HEK293 (cell line): ENCODE measurements at regions not wholly inside any gene's neighbourhood (a gene's known extent, or its start where the extent isn't known, plus 50 kb on each side); places are given as distances from the start of the nearest gene placed in this dataset.

Experiments
- CTCF ChIA-PET: fragments of 350-600 bp; formaldehyde crosslinking; extraction: SDS; loops from one replicate; lab custom pipeline; 2021; ENCODE audit warnings: antibody characterized with exemption; lab: Yijun Ruan, JAX
- POLR2A ChIA-PET: fragments of 300-600 bp; formaldehyde crosslinking; extraction: SDS; loops from one replicate; lab custom pipeline; 2020; ENCODE audit warnings: antibody characterized with exemption, inconsistent platforms; lab: Yijun Ruan, JAX
- H3K27ac ChIP-seq: fragments of 200-500 bp; sonication (Bioruptor generic); 2 replicates; pipeline ENCODE4 v1.5.1; 2014; ENCODE audit warnings: low read depth, low read length, control low read depth, inconsistent platforms; ENCODE audit errors: extremely low read depth
- H3K36me3 ChIP-seq, 2 experiments: fragments of 200-500 bp in 1 of 2; sonication (Bioruptor generic) in 1 of 2; 1 replicate in 1 of 2; 2 replicates in 1 of 2; pipeline ENCODE4 v1.5.1; 2014 to 2017; ENCODE audit warnings: inconsistent platforms in 2 of 2, low read length in 2 of 2; ENCODE audit not compliant: control insufficient read depth in 2 of 2, insufficient read depth in 1 of 2
- H3K4me1 ChIP-seq: fragments of 200-500 bp; sonication (Bioruptor generic); 2 replicates; pipeline ENCODE4 v1.5.1; 2014; ENCODE audit warnings: mild to moderate bottlenecking, low read length, inconsistent platforms; ENCODE audit not compliant: control insufficient read depth, insufficient read depth
- H3K4me3 ChIP-seq: 2 replicates; pipeline ENCODE4 v1.5.1; 2011; ENCODE audit warnings: low read depth, mild to moderate bottlenecking, control low read depth, low read length, moderate library complexity
- H3K9me3 ChIP-seq: fragments of 200-500 bp; sonication (Bioruptor generic); 2 replicates; pipeline ENCODE4 v1.5.1; 2014; ENCODE audit warnings: low read depth, low read length, inconsistent platforms; ENCODE audit not compliant: control insufficient read depth, insufficient read depth
- ATF2 ChIP-seq: fragments of 450-650 bp; formaldehyde crosslinking; IDR thresholded peaks from 2 replicates; pipeline ENCODE4 v1.5.1; 2016; ENCODE audit warnings: missing biosample characterization, missing genetic modification characterization, low read depth
- FEZF1 ChIP-seq: fragments of 450-650 bp; formaldehyde crosslinking; IDR thresholded peaks from 2 replicates; pipeline ENCODE4 v1.5.1; 2016; ENCODE audit warnings: missing biosample characterization, missing genetic modification characterization
- HOXC10 ChIP-seq: sonication (generic); formaldehyde crosslinking; IDR thresholded peaks from 2 replicates; pipeline ENCODE4 v1.8.1; 2023; ENCODE audit warnings: mild to moderate bottlenecking, missing genetic modification reagents
- KLF16 ChIP-seq: fragments of 450-650 bp; formaldehyde crosslinking; IDR thresholded peaks from 2 replicates; pipeline ENCODE4 v1.5.1; 2017; ENCODE audit warnings: missing biosample characterization, missing genetic modification characterization
- KLF7 ChIP-seq: fragments of 450-650 bp; formaldehyde crosslinking; IDR thresholded peaks from 2 replicates; pipeline ENCODE4 v1.5.1; 2016; ENCODE audit warnings: missing biosample characterization, missing genetic modification characterization, borderline replicate concordance
- PATZ1 ChIP-seq: fragments of 450-650 bp; formaldehyde crosslinking; IDR thresholded peaks from 2 replicates; pipeline ENCODE4 v1.5.1; 2016; ENCODE audit warnings: missing biosample characterization, missing genetic modification characterization
- PBX3 ChIP-seq: sonication (generic); formaldehyde crosslinking; IDR thresholded peaks from 2 replicates; pipeline ENCODE4 v1.8.1; 2022; ENCODE audit warnings: mild to moderate bottlenecking, moderate library complexity, missing genetic modification reagents
- REST ChIP-seq: fragments of 450-650 bp; formaldehyde crosslinking; IDR thresholded peaks from 2 replicates; pipeline ENCODE4 v1.5.1; 2016; ENCODE audit warnings: missing biosample characterization, missing genetic modification characterization
- SETDB1 ChIP-seq: IDR thresholded peaks from one replicate; pipeline ENCODE4 v1.6.1; 2017; ENCODE audit warnings: mild to moderate bottlenecking, low read length, moderate library complexity, mixed read lengths; ENCODE audit not compliant: insufficient read length
- SP3 ChIP-seq: fragments of 450-650 bp; formaldehyde crosslinking; IDR thresholded peaks from 2 replicates; pipeline ENCODE4 v1.5.1; 2016; ENCODE audit warnings: missing biosample characterization, missing genetic modification characterization
- YY1 ChIP-seq: fragments of 450-650 bp; formaldehyde crosslinking; IDR thresholded peaks from 2 replicates; pipeline ENCODE4 v1.5.1; 2018; ENCODE audit warnings: missing biosample characterization, missing genetic modification characterization
- ZBTB21 ChIP-seq: fragments of 450-650 bp; formaldehyde crosslinking; IDR thresholded peaks from 2 replicates; pipeline ENCODE4 v1.5.1; 2017; ENCODE audit warnings: missing biosample characterization, missing genetic modification characterization
- ZEB2 ChIP-seq: fragments of 450-650 bp; formaldehyde crosslinking; IDR thresholded peaks from 2 replicates; pipeline ENCODE4 v1.5.1; 2016; ENCODE audit warnings: missing biosample characterization, missing genetic modification characterization
- ZNF10 ChIP-seq: fragments of 450-650 bp; formaldehyde crosslinking; IDR thresholded peaks from 2 replicates; pipeline ENCODE4 v1.5.1; 2017; ENCODE audit warnings: missing biosample characterization, missing genetic modification characterization
- ZNF214 ChIP-seq: fragments of 450-650 bp; formaldehyde crosslinking; IDR thresholded peaks from 2 replicates; pipeline ENCODE4 v1.5.1; 2017; ENCODE audit warnings: missing biosample characterization, mild to moderate bottlenecking, missing genetic modification characterization, borderline replicate concordance
- ZNF561 ChIP-seq: fragments of 450-650 bp; IDR thresholded peaks from 2 replicates; pipeline ENCODE4 v1.5.1; 2018; ENCODE audit warnings: missing biosample characterization, missing genetic modification characterization, borderline replicate concordance
- ZNF580 ChIP-seq: fragments of 450-650 bp; formaldehyde crosslinking; IDR thresholded peaks from 2 replicates; pipeline ENCODE4 v1.5.1; 2016; ENCODE audit warnings: missing biosample characterization, missing genetic modification characterization
- ZNF621 ChIP-seq: fragments of 450-650 bp; formaldehyde crosslinking; IDR thresholded peaks from 2 replicates; pipeline ENCODE4 v1.5.1; 2017; ENCODE audit warnings: missing biosample characterization, missing genetic modification characterization
- ZNF624 ChIP-seq: fragments of 450-650 bp; formaldehyde crosslinking; IDR thresholded peaks from 2 replicates; pipeline ENCODE4 v1.5.1; 2017; ENCODE audit warnings: missing biosample characterization, missing genetic modification characterization
- ZNF830 ChIP-seq: fragments of 450-650 bp; IDR thresholded peaks from 2 replicates; pipeline ENCODE4 v1.5.0; 2018; ENCODE audit warnings: missing biosample characterization, missing genetic modification characterization, low read depth, mild to moderate bottlenecking, moderate library complexity
- TF ChIP-seq, protein P1 (sequence below): fragments of 450-650 bp; formaldehyde crosslinking; IDR thresholded peaks from 2 replicates; pipeline ENCODE4 v1.5.1; 2016; ENCODE audit warnings: missing biosample characterization, missing genetic modification characterization

DNA sequence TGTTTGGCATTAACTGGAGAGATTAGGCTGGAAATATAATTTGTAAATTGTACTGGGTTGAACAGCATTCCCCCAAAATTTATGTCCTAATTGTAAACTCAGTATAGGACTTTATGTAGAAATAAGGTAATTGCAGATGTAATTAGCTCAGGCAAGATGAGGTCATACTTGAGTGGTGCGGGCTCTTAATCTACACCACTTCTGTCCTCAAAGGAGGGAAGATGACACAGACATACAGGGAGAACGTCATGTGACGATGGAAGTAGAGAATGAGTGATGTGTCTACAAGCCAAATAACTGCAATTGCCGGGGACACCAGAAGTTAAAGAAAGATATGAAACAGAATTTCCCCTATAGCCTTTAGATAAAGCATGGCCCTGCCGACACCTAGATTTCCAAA is 1501.1 kb upstream of the PIK3C3 start (continued):
- TF ChIP-seq ZNF561 (tag by site-specific recombination) (no peak), YY1 (tag by site-specific recombination) (no peak), ZNF830 (tag by site-specific recombination) (no peak)

DNA sequence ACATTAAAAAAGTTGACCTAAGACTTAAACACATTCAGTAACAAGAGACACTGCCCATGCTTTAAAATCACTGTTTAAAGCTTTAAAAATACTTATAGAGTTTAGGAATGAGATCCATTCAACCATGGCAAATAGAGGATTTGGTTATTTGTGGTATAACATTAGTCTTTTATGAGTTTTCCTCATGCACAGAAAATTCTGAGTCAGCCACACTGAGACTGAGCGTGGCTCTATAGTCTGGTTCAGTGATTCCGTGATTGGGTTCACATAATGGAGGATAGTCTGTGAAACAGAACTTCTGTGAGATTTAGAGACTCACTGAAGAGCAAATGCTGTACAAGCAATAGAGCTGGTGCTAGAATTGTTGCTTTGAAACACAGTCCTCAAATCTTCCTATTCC is 1502.4 kb upstream of the PIK3C3 start:
- ChIA-PET POLR2A (no interaction called here), CTCF (no interaction called here)
- Histone ChIP-seq H3K4me1 (no peaks in the 10 kb centered on the region), H3K4me3 (no peak overlapping the region), H3K9me3 (no peaks in the 10 kb centered on the region), H3K36me3 (no peaks in the 10 kb centered on the region), H3K27ac (no peak overlapping the region)
- TF ChIP-seq ZNF830 (tag by site-specific recombination) (no peak), ZNF621 (tag by site-specific recombination) (no peak), PATZ1 (tag by site-specific recombination) (no peak), ZNF580 (no peak), SP3 (no peak), HOXC10 (CRISPR knock-in tag) (no peak), KLF16 (no peak), ATF2 (tag by site-specific recombination) (no peak)

DNA sequence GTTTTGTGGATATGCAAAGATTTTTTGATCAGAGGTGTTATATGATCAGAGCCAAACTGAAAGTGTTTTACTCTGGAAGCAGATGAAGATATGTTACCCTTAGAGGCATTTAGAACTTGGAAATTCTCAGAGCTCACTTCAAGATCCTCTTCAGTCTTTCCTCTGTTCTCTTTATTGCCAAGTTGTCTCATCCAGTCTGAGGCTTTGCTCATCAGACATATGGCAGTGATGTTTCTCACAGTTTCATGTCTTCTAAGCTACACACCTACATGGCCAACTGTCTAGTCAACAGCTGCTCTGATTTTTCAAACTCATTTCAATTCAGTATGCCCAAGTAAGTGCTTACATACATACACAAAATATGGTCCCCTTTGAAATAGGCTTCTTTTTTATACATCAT is 1504.3 kb upstream of the PIK3C3 start:
- Histone ChIP-seq H3K36me3 (no peaks in the 10 kb centered on the region), H3K27ac (no peak overlapping the region), H3K4me3 (no peak overlapping the region), H3K4me1 (no peaks in the 10 kb centered on the region), H3K9me3 (no peaks in the 10 kb centered on the region)
- CTCF ChIA-PET: interaction anchor here (0.6 kb wide), 1 partner anchor 19 kb away, joined by 4 read pairs; no protein-coding TSS in a partner anchor
- POLR2A ChIA-PET: no interaction called here
- TF ChIP-seq PBX3 (CRISPR knock-in tag) (no peak), FEZF1 (no peak), SETDB1 (no peak), ZBTB21 (tag by site-specific recombination) (no peak), ZNF214 (tag by site-specific recombination) (no peak), KLF7 (no peak)

GRCh38 chr18:40447820-40448219 is 1507.2 kb upstream of the PIK3C3 start:
- TF ChIP-seq KLF7 (no peak), ZEB2 (tag by site-specific recombination) (no peak), ZNF624 (tag by site-specific recombination) (no peak), ZNF10 (tag by site-specific recombination) (no peak), REST (tag by site-specific recombination) (no peak)
- TF ChIP-seq, protein P1, sequence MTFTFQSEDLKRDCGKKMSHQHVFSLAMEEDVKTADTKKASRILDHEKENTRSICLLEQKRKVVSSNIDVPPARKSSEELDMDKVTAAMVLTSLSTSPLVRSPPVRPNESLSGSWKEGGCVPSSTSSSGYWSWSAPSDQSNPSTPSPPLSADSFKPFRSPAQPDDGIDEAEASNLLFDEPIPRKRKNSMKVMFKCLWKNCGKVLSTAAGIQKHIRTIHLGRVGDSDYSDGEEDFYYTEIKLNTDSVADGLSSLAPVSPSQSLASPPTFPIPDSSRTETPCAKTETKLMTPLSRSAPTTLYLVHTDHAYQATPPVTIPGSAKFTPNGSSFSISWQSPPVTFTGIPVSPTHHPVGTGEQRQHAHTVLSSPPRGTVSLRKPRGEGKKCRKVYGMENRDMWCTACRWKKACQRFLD (tag by site-specific recombination): no peak
- no peaks in the 10 kb centered on the region for H3K4me1 ChIP-seq
- H3K4me3 ChIP-seq: no peak overlapping the region
- H3K36me3 ChIP-seq: no peaks in the 10 kb centered on the region
- no peaks in the 10 kb centered on the region for H3K9me3 ChIP-seq
- ChIA-PET CTCF (interaction anchor here (0.6 kb wide), 1 partner anchor 130 kb away, joined by 3 read pairs; no protein-coding TSS in a partner anchor), POLR2A (no interaction called here)
- H3K27ac ChIP-seq: no peak overlapping the region
